K562 (cell line): ENCODE measurements at regions not wholly inside any gene's neighbourhood (a gene's known extent, or its start where the extent isn't known, plus 50 kb on each side); places are given as distances from the start of the nearest gene placed in this dataset.

Source experiments
- ATAC-seq: fragments of 200-7000 bp; cut with Tn5 transposase; 3 replicates; pipeline ENCODE4 v1.9.1; 2020; ENCODE audit warnings: moderate library complexity
- BruUV-seq: library from RNA; stranded (reverse); fragments of 400-500 nt; replicated peaks from 2 replicates; lab custom pipeline; 2021; lab: Mats Ljungman, UMichigan
- CTCF ChIA-PET: fragments of 300-600 bp; formaldehyde crosslinking; extraction: SDS; loops from one replicate; lab custom pipeline; 2021; ENCODE audit warnings: low intra/inter-chr PET ratio; lab: Yijun Ruan, JAX
- POLR2A ChIA-PET: fragments of 300-600, 350-650 bp; sonication (Branson Sonifier 250); formaldehyde crosslinking; extraction: SDS; loops from one replicate; lab custom pipeline; 2021; ENCODE audit warnings: antibody characterized with exemption, inconsistent platforms; lab: Yijun Ruan, JAX
- DNase-seq, 4 experiments: peaks; one replicate each; pipeline versions ENCODE4 v3.0.0 to v3.0.0-alpha.2; 2011 to 2018; ENCODE audit warnings: low spot score in 3 of 4, mixed read lengths in 3 of 4; ENCODE audit errors: extremely low read depth in 1 of 4
- FAIRE-seq: peaks from 2 replicates; lab custom pipeline; 2011; peaks lifted over from hg19 to GRCh38; lab: Jason Lieb, UNC
- H2AFZ ChIP-seq: 2 replicates; pipeline ENCODE4 v1.6.0; 2011; ENCODE audit warnings: low read depth, low read length, control low read depth, inconsistent platforms
- H3K27ac ChIP-seq: fragments of 200-600 bp; 3 replicates; pipeline ENCODE4 v1.8.0; 2011; ENCODE audit warnings: low read depth, mild to moderate bottlenecking, control low read depth, inconsistent platforms, low read length, moderate library complexity, mixed read lengths; ENCODE audit errors: extremely low read depth
- H3K27me3 ChIP-seq, 2 experiments: fragments of 300-600 bp in 1 of 2; 2 replicates in 1 of 2; 3 replicates in 1 of 2; pipeline versions ENCODE4 v1.6.0 to v1.8.0; 2011; ENCODE audit warnings: inconsistent platforms in 2 of 2, low read length in 2 of 2, mild to moderate bottlenecking in 1 of 2, mixed read lengths in 1 of 2, moderate library complexity in 1 of 2; ENCODE audit not compliant: control insufficient read depth in 2 of 2, insufficient read depth in 2 of 2
- H3K36me3 ChIP-seq: fragments of 300-600 bp; 3 replicates; pipeline ENCODE4 v1.8.0; 2011; ENCODE audit warnings: mild to moderate bottlenecking, low read length, inconsistent platforms; ENCODE audit not compliant: control insufficient read depth, insufficient read depth
- H3K4me1 ChIP-seq, 2 experiments: fragments of 200-600 bp in 1 of 2; replicated peaks in 1 of 2; 2 replicates in 1 of 2; 3 replicates in 1 of 2; pipeline versions ENCODE4 v1.5.1 to v1.8.0; 2011; ENCODE audit warnings: inconsistent platforms in 2 of 2, low read length in 2 of 2, mild to moderate bottlenecking in 1 of 2, mixed read lengths in 1 of 2, moderate library complexity in 1 of 2; ENCODE audit not compliant: control insufficient read depth in 2 of 2, insufficient read depth in 2 of 2
- H3K4me2 ChIP-seq: 2 replicates; pipeline ENCODE4 v1.6.1; 2011; ENCODE audit warnings: low read length, control low read depth, inconsistent platforms, mixed read lengths; ENCODE audit not compliant: insufficient read depth
- H3K4me3 ChIP-seq: fragments of 200-600 bp; sonication (generic), shearing (Covaris generic); 2 replicates; pipeline ENCODE4 v1.5.1; 2016; ENCODE audit warnings: control low read depth, inconsistent platforms
- H3K79me2 ChIP-seq: fragments of 200-600 bp; 3 replicates; pipeline ENCODE4 v1.8.0; 2011; ENCODE audit warnings: low read length, inconsistent platforms; ENCODE audit not compliant: control insufficient read depth, insufficient read depth
- H3K9ac ChIP-seq, 2 experiments: 2 replicates each; pipeline versions ENCODE4 v1.6.0 to v1.6.1; 2011; ENCODE audit warnings: low read depth in 2 of 2, low read length in 2 of 2, control low read depth in 1 of 2, inconsistent platforms in 1 of 2, mild to moderate bottlenecking in 1 of 2, mixed read lengths in 1 of 2; ENCODE audit not compliant: insufficient read depth in 1 of 2
- H3K9me1 ChIP-seq: one replicate; pipeline ENCODE4 v1.6.0; 2011; ENCODE audit warnings: inconsistent platforms, mild to moderate bottlenecking, low read length, moderate library complexity; ENCODE audit not compliant: control insufficient read depth, insufficient read depth
- H3K9me3 ChIP-seq: replicated peaks from 2 replicates; pipeline ENCODE4 v1.5.1; 2011; ENCODE audit warnings: low read depth, low read length, inconsistent platforms; ENCODE audit not compliant: control insufficient read depth, insufficient read depth
- H4K20me1 ChIP-seq: replicated peaks from 2 replicates; pipeline ENCODE4 v1.6.1; 2011; ENCODE audit warnings: low read length, inconsistent platforms, mixed read lengths; ENCODE audit not compliant: control insufficient read depth, insufficient read depth
- BRD9 ChIP-seq: fragments of 450-650 bp; IDR thresholded peaks from 2 replicates; pipeline ENCODE4 v1.6.1; 2018; ENCODE audit warnings: low read depth; ENCODE audit not compliant: partially characterized antibody
- CBFA2T3 ChIP-seq: fragments of 450-650 bp; IDR thresholded peaks from 2 replicates; pipeline ENCODE4 v1.6.1; 2017
- CGGBP1 ChIP-seq: fragments of 250-450 bp; sonication (Bioruptor Pico); IDR thresholded peaks from 2 replicates; pipeline ENCODE4 v1.9.0; 2021; ENCODE audit warnings: mild to moderate bottlenecking
- DNMT1 ChIP-seq: fragments of 450-650 bp; IDR thresholded peaks from 2 replicates; pipeline ENCODE4 v1.6.1; 2016; ENCODE audit warnings: antibody characterized with exemption, mild to moderate bottlenecking
- EZH2 ChIP-seq: IDR thresholded peaks from 2 replicates; pipeline ENCODE4 v1.6.1; 2012; ENCODE audit warnings: low read depth, mild to moderate bottlenecking, inconsistent platforms, low read length, borderline replicate concordance
- GATAD2A ChIP-seq: fragments of 450-650 bp; IDR thresholded peaks from 2 replicates; pipeline ENCODE4 v1.6.1; 2017
- GTF2B ChIP-seq: IDR thresholded peaks from 2 replicates; pipeline ENCODE4 v1.6.1; 2011; ENCODE audit not compliant: insufficient read length; ENCODE audit errors: extremely low read depth
- NCOA4 ChIP-seq: fragments of 450-650 bp; IDR thresholded peaks from 2 replicates; pipeline ENCODE4 v1.6.1; 2018; ENCODE audit warnings: mild to moderate bottlenecking; ENCODE audit not compliant: partially characterized antibody
- NCOA6 ChIP-seq: fragments of 450-650 bp; IDR thresholded peaks from 2 replicates; pipeline ENCODE4 v1.6.1; 2017; ENCODE audit warnings: mild to moderate bottlenecking
- NR4A1 ChIP-seq, 2 experiments: fragments of 250-450 bp in 1 of 2; fragments of 450-650 bp in 1 of 2; sonication (Bioruptor Pico) in 1 of 2; IDR thresholded peaks; 2 replicates each; pipeline versions ENCODE4 v1.4.0 to v1.6.1; 2016 to 2020; ENCODE audit warnings: mild to moderate bottlenecking in 2 of 2, missing compliant biosample characterization in 1 of 2, missing genetic modification characterization in 1 of 2, moderate library complexity in 1 of 2
- POLR3G ChIP-seq: IDR thresholded peaks from 2 replicates; pipeline ENCODE4 v1.6.1; 2011; ENCODE audit not compliant: insufficient read length, insufficient replicate concordance; ENCODE audit errors: extremely low read depth
- ZNF140 ChIP-seq: fragments of 250-450 bp; sonication (Bioruptor Pico); IDR thresholded peaks from 2 replicates; pipeline ENCODE4 v1.8.0; 2021; ENCODE audit warnings: moderate library complexity, mild to moderate bottlenecking, inconsistent platforms
- ZNF76 ChIP-seq: fragments of 250-450 bp; sonication (Bioruptor Pico); IDR thresholded peaks from 2 replicates; pipeline ENCODE4 v1.4.0; 2020; ENCODE audit warnings: mild to moderate bottlenecking, moderate library complexity, borderline replicate concordance
- WGBS: fragments of 100-300 bp; shearing (Covaris generic); methylation state at CpG from one replicate; pipeline ENCODE4 v1.1.6; 2016; ENCODE audit warnings: low coverage, mixed read lengths; ENCODE audit not compliant: insufficient coverage; ENCODE audit errors: missing lambda C conversion rate; 5-methylcytosine and 5-hydroxymethylcytosine counted together
- in situ Hi-C: fragments of 300-500 bp; cut with MboI; formaldehyde crosslinking; loops from 4 replicates; pipeline ENCODE4 v1.15.0; 2018; ENCODE audit warnings: inconsistent platforms, mixed read lengths
- intact Hi-C: fragments of 100-400 bp; cut with micrococcal nuclease; formaldehyde crosslinking; loops from 2 replicates; pipeline ENCODE4 v1.14.2; 2022

GRCh38 chr5:7053528-7054209 lies 340.4 kb downstream of the TENT4A start:
- no peak for FAIRE-seq
- ChIA-PET CTCF (no interaction called here), POLR2A (no interaction called here)
- ATAC-seq: no peak
- Histone ChIP-seq H3K4me3 (no peak overlapping the region), H3K9me1 (no peaks in the 10 kb centered on the region), H3K9me3 (no peaks in the 10 kb centered on the region), H3K4me1 (no peaks in the 10 kb centered on the region), H3K79me2 (no peaks in the 10 kb centered on the region), H3K9ac (no peak overlapping the region), H3K27ac (no peak overlapping the region), H3K4me2 (no peak overlapping the region), H3K27me3 (no peaks in the 10 kb centered on the region), H4K20me1 (no peaks in the 10 kb centered on the region), H2AFZ (no peak overlapping the region), H3K36me3 (no peaks in the 10 kb centered on the region)
- WGBS: 0% methylated on average over 3 of the region's 3 CpGs
- no peak for DNase-seq
- TF ChIP-seq NR4A1 (CRISPR knock-in tag; IDR thresholded peaks at IDR 0.05) (no peak), NR4A1 (tag; IDR thresholded peaks at IDR 0.05) (no peak)
- intact Hi-C loops (no loop called here), in situ Hi-C loops (no loop called here)
- BruUV-seq: no TSS peak

GRCh38 chr5:7066471-7067235 lies 329.3 kb upstream of the ADCY2 start:
- intact Hi-C loops (no loop called here), in situ Hi-C loops (no loop called here)
- Histone ChIP-seq H3K4me2 (no peak overlapping the region), H3K4me1 (no peaks in the 10 kb centered on the region), H3K79me2 (no peaks in the 10 kb centered on the region), H2AFZ (peak overlapping the region; percentile 17; the same call in 1 of the 2 replicates), H3K27ac (no peak overlapping the region), H3K4me3 (no peak overlapping the region), H3K36me3 (no peaks in the 10 kb centered on the region), H4K20me1 (no peaks in the 10 kb centered on the region), H3K9me1 (no peaks in the 10 kb centered on the region), H3K27me3 (no peaks in the 10 kb centered on the region; a peak in 1 of 5 replicates), H3K9me3 (no peaks in the 10 kb centered on the region), H3K9ac (no peak overlapping the region)
- no TSS peak for BruUV-seq
- ATAC-seq: 0 out of 3 replicates have a peak, but pooled peaks have one; percentile 23
- no peak for DNase-seq
- no peak for FAIRE-seq
- 3% methylated on average over 10 of the region's 10 CpGs for WGBS
- ChIA-PET POLR2A (interaction anchor here (0.7 to 0.8 kb wide), 2 partner anchors 29 to 190 kb away, joined by 3 read pairs; no protein-coding TSS in a partner anchor), CTCF (no interaction called here)
- no peak for TF ChIP-seq DNMT1
- TF ChIP-seq CBFA2T3: no peak
- TF ChIP-seq CGGBP1 (CRISPR knock-in tag): no peak
- TF ChIP-seq GATAD2A: no peak
- TF ChIP-seq NCOA6: no peak
- TF ChIP-seq ZNF140 (CRISPR knock-in tag): no peak
- no peak for TF ChIP-seq NCOA4
- no peak for TF ChIP-seq GTF2B
- no peak for TF ChIP-seq ZNF76 (CRISPR knock-in tag)
- TF ChIP-seq EZH2: no peak
- no peak for TF ChIP-seq POLR3G
- TF ChIP-seq BRD9: no peak
